Stomach (tissue), 8 donors: ENCODE measurements at regions not wholly inside any gene's neighbourhood (a gene's known extent, or its start where the extent isn't known, plus 50 kb on each side); places are given as distances from the start of the nearest gene placed in this dataset.

Experiments used
- DNase-seq, 2 donors: peaks; one replicate each; pipeline versions ENCODE4 v3.0.0 to v3.0.0-alpha.2; 2013 to 2019
- H3K27ac ChIP-seq, 5 donors: fragments of 200-600 bp in 4 of 5; sonication (generic) in 4 of 5; one replicate each; pipeline ENCODE4 v1.5.1; 2013 to 2019; ENCODE audit warnings: mild to moderate bottlenecking in 1 of 5, moderate library complexity in 1 of 5
- H3K27me3 ChIP-seq, 3 donors: fragments of 200-600 bp; sonication (generic); one replicate each; pipeline ENCODE4 v1.5.1; 2017 to 2019; ENCODE audit warnings: mixed run types in 1 of 3
- H3K36me3 ChIP-seq, 4 donors: fragments of 200-600 bp; sonication (generic); 1 replicate in 3 of 4; 2 replicates in 1 of 4; pipeline ENCODE4 v1.5.1; 2016 to 2019
- H3K4me1 ChIP-seq, 4 donors: fragments of 200-600 bp; sonication (generic); one replicate each; pipeline ENCODE4 v1.5.1; 2016 to 2019
- H3K4me3 ChIP-seq, 4 donors: fragments of 200-600 bp; sonication (generic) in 3 of 4; one replicate each; pipeline ENCODE4 v1.5.1; 2016 to 2019; ENCODE audit warnings: mild to moderate bottlenecking in 1 of 4
- H3K9me3 ChIP-seq, 4 donors: fragments of 200-600 bp; sonication (generic); one replicate each; pipeline ENCODE4 v1.5.1; 2016 to 2019
- EP300 ChIP-seq: sonication (generic); formaldehyde crosslinking; IDR thresholded peaks from one replicate; pipeline ENCODE4 v1.6.1; 2017; ENCODE audit warnings: antibody characterized with exemption
- POLR2A ChIP-seq, 4 donors: fragments of 450-650 bp; IDR thresholded peaks; one replicate each; pipeline ENCODE4 v1.6.1; 2016; ENCODE audit warnings: antibody characterized with exemption in 4 of 4, control low read depth in 2 of 4, mild to moderate bottlenecking in 1 of 4, moderate library complexity in 1 of 4
- POLR2AphosphoS5 ChIP-seq, 3 donors: sonication (generic); formaldehyde crosslinking; IDR thresholded peaks; one replicate each; pipeline ENCODE4 v1.6.1; 2016; ENCODE audit warnings: antibody characterized with exemption in 3 of 3
- WGBS, 5 donors: extraction: QIAGEN DNeasy Blood & Tissue Kit in 3 of 5; methylation state at CpG; one replicate each; pipeline versions ENCODE4 v1.1.5 to v1.1.7; 2013 to 2018; 5-methylcytosine and 5-hydroxymethylcytosine counted together
- intact Hi-C: fragments of 100-400 bp; cut with DNase I; formaldehyde crosslinking; loops from one replicate; pipeline ENCODE4 v1.15.1; 2023; ENCODE audit warnings: low total_unique reads
- TF ChIP-seq, protein P1 (sequence below), 7 experiments: fragments of 450-650 bp in 4 of 7; fragments of 200-600 bp in 3 of 7; sonication (generic) in 3 of 7; IDR thresholded peaks; one replicate each; pipeline ENCODE4 v1.5.1; 2016 to 2019; ENCODE audit warnings: antibody characterized with exemption in 7 of 7, control low read depth in 2 of 7, mild to moderate bottlenecking in 1 of 7
- donor health status: healthy with polysubstance abuse.
- donor health status: Bipolar disorder and iron deficiency.
- donor health status: healthy.

DNA sequence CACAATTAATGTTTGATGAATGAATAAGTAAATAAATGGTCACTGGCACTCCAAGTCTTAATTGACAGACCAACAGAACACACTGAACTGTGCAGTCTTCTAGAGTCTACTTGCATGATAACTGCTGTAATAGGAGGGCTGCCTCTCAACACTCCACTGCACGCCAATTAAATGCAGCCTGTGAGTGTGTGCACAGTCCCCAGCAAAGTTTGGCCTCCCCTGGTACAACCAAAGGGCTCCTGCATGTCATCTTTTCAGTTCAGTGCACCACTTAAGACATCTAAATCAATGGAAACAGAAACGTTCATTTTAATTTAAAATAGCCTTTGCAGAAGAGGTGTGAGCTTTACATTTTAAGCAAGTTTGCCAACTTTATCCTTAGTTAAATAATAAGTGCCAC is 121.7 kb upstream of the USP15 start:
- Histone ChIP-seq H3K9me3 (no peaks in the 10 kb centered on the region), H3K27ac (no peak overlapping the region), H3K4me1 (no peaks in the 10 kb centered on the region), H3K4me3 (no peak overlapping the region), H3K27me3 (no peaks in the 10 kb centered on the region), H3K36me3 (no peaks in the 10 kb centered on the region)
- DNase-seq, result no peak
- intact Hi-C loops, result no loop called here
- no peak for TF ChIP-seq POLR2A (IDR thresholded peaks at IDR 0.05)
- 49 to 75% (median 54%) methylated on average over 2 of the region's 2 CpGs for WGBS, 5 donors

DNA sequence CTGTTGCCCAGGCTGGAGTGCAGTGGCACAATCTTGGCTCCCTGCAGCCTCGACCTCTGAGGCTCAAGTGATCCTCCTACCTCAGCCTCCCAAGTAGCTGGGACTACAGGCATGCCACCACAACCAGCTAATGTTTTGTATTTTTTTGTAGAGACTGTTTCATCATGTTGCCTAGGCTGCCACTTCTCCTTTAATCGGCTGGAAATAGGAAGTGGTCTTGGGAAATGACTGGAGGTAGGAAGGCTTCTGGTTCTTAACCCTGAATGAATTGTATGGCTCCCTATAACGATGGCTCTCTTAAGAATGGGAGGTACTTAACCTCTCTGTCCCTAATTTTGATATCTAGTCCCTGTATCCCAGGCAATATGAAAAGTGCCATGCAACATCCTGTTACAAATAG is 113.9 kb upstream of the USP15 start:
- Histone ChIP-seq H3K4me3 (no peak overlapping the region), H3K9me3 (no peaks in the 10 kb centered on the region), H3K4me1 (no peaks in the 10 kb centered on the region), H3K36me3 (no peaks in the 10 kb centered on the region), H3K27ac (no peak overlapping the region), H3K27me3 (no peaks in the 10 kb centered on the region)
- TF ChIP-seq POLR2A (IDR thresholded peaks at IDR 0.05) (no peak), EP300 (no peak), POLR2AphosphoS5 (IDR thresholded peaks at IDR 0.05) (no peak)
- TF ChIP-seq, protein P1, sequence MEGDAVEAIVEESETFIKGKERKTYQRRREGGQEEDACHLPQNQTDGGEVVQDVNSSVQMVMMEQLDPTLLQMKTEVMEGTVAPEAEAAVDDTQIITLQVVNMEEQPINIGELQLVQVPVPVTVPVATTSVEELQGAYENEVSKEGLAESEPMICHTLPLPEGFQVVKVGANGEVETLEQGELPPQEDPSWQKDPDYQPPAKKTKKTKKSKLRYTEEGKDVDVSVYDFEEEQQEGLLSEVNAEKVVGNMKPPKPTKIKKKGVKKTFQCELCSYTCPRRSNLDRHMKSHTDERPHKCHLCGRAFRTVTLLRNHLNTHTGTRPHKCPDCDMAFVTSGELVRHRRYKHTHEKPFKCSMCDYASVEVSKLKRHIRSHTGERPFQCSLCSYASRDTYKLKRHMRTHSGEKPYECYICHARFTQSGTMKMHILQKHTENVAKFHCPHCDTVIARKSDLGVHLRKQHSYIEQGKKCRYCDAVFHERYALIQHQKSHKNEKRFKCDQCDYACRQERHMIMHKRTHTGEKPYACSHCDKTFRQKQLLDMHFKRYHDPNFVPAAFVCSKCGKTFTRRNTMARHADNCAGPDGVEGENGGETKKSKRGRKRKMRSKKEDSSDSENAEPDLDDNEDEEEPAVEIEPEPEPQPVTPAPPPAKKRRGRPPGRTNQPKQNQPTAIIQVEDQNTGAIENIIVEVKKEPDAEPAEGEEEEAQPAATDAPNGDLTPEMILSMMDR (IDR thresholded peaks at IDR 0.05), result no peak
- 57 to 74% (median 70%) methylated on average over 3 of the region's 3 CpGs for WGBS, 5 donors
- no peak for DNase-seq
- intact Hi-C loops, result no loop called here

DNA sequence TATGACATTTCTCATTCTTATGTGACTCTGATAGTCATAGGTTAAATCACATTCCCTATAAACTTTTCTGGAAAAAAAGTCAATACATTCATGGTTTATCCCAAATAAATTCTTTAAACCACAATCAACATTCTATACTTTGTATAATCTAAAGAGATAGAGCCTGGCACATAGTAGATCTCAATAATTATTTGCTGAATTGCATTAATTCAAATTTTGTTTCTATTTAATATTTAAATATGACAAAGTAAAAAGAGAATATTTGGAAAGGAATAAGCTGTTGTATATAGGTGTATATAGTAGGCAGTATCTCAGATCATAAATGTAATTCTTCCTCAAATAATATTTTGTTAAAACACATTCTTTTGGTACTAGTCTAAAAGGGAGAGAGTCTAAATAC is 102.2 kb upstream of the USP15 start:
- H3K4me1 ChIP-seq, result no peaks in the 10 kb centered on the region
- DNase-seq, result no peak

DNA sequence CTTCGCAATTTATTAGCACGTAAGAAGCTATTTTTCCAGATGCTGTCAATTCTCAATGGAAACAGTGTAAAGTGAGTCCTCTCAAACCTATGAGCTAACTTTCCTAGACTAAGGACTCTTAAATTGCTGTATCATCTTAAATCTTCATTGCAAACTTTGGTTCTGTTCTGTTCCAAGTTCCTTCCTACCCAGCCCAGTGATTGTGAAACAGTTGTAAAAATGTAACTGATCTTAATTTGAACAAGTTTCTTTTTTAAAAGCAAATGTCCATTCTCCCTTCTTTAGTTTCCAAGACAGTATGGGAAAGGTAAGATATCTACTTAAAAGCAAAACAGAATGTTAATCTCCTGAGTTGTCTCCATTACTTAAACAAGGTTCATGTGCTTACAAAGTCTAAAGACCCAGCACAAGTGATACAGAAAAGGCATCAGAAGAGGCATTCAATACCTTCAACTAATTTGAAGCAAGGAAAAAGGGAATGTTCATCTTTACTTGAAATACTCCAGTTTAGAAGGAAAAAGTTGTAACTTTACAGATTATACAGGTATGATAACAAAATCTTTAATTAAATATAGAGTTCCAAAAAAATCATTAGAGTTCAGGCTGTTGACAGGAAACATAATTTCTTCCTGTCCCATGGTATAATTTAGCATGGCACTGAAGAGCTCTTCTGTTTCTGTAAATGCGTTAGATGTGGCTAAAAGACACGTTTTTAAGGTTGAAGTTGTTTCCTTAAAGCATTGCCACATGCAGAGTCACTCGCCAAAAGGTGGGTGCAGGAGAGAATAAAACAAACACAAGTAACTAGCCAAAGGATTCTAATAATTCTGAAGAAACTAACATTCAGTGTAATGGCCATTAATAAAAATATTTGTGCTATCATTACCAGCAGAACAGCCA is 101.5 kb upstream of the USP15 start:
- WGBS, 5 donors, result 55 to 72% (median 65%) methylated on average over 5 of the region's 5 CpGs

More for the DNA sequence above, 102.2 kb upstream of the USP15 start:
- intact Hi-C loops, result no loop called here
- Histone ChIP-seq H3K27ac (no peak overlapping the region), H3K36me3 (no peaks in the 10 kb centered on the region), H3K9me3 (no peaks in the 10 kb centered on the region), H3K4me3 (no peak overlapping the region), H3K27me3 (no peaks in the 10 kb centered on the region)
- TF ChIP-seq POLR2AphosphoS5 (IDR thresholded peaks at IDR 0.05) (no peak), POLR2A (IDR thresholded peaks at IDR 0.05) (no peak), EP300 (no peak)
- TF ChIP-seq, protein P1 (IDR thresholded peaks at IDR 0.05), result no peak

More for the DNA sequence above, 101.5 kb upstream of the USP15 start:
- TF ChIP-seq, protein P1 (IDR thresholded peaks at IDR 0.05), result no peak
- TF ChIP-seq POLR2A (IDR thresholded peaks at IDR 0.05) (no peak), EP300 (no peak), POLR2AphosphoS5 (IDR thresholded peaks at IDR 0.05) (no peak)
- no peak overlapping the region for H3K4me3 ChIP-seq
- H3K4me1 ChIP-seq, result no peaks in the 10 kb centered on the region
- DNase-seq, result peak in 1 of 2 donors; percentile 26
- H3K27me3 ChIP-seq, result no peaks in the 10 kb centered on the region
- intact Hi-C loops, result no loop called here
- H3K27ac ChIP-seq, result no peak overlapping the region
- no peaks in the 10 kb centered on the region for H3K9me3 ChIP-seq
- H3K36me3 ChIP-seq, result no peaks in the 10 kb centered on the region
